DOHH2 (cell line): ENCODE measurements at regions not wholly inside any gene's neighbourhood (a gene's known extent, or its start where the extent isn't known, plus 50 kb on each side); places are given as distances from the start of the nearest gene placed in this dataset.
"Not testable (repeated sequence)": the region's sequence is repeated elsewhere in the genome, so short reads cannot be mapped to it uniquely, and the experiment has no call there.

Experiments
- H3F3A ChIP-seq: fragments of 200-600 bp; sonication (generic), shearing (Covaris generic); 2 replicates; pipeline ENCODE4 v1.6.0; 2016; ENCODE audit warnings: antibody characterized with exemption, mild to moderate bottlenecking; ENCODE audit not compliant: control insufficient read depth, insufficient read depth
- H3K27ac ChIP-seq: fragments of 200-600 bp; sonication (generic); 2 replicates; pipeline ENCODE4 v1.5.1; 2014; ENCODE audit warnings: low read depth, mild to moderate bottlenecking, low read length, moderate library complexity
- H3K27me3 ChIP-seq: fragments of 200-600 bp; sonication (generic); 2 replicates; pipeline ENCODE4 v1.6.1; 2014; ENCODE audit warnings: mild to moderate bottlenecking, low read length, mixed read lengths; ENCODE audit not compliant: control insufficient read depth
- H3K36me3 ChIP-seq: fragments of 200-600 bp; sonication (generic); 2 replicates; pipeline ENCODE4 v1.6.1; 2014; ENCODE audit warnings: mild to moderate bottlenecking, low read length, moderate library complexity, mixed read lengths; ENCODE audit not compliant: control insufficient read depth
- H3K4me1 ChIP-seq: fragments of 200-600 bp; sonication (generic); 2 replicates; pipeline ENCODE4 v1.6.1; 2014; ENCODE audit warnings: mild to moderate bottlenecking, low read length, mixed read lengths; ENCODE audit not compliant: control insufficient read depth
- H3K4me2 ChIP-seq: fragments of 200-600 bp; sonication (generic); 2 replicates; pipeline ENCODE4 v1.6.0; 2014; ENCODE audit warnings: mild to moderate bottlenecking, low read length, moderate library complexity
- H3K4me3 ChIP-seq: fragments of 200-600 bp; sonication (generic); 2 replicates; pipeline ENCODE4 v1.5.1; 2014; ENCODE audit warnings: mild to moderate bottlenecking, low read length, mixed read lengths
- H3K79me2 ChIP-seq: fragments of 200-600 bp; sonication (generic); 2 replicates; pipeline ENCODE4 v1.6.1; 2014; ENCODE audit warnings: mild to moderate bottlenecking, low read length, mixed read lengths; ENCODE audit not compliant: control insufficient read depth
- H3K9me2 ChIP-seq: fragments of 200-600 bp; sonication (generic); replicated peaks from 2 replicates; pipeline ENCODE4 v1.6.1; 2014; ENCODE audit warnings: mild to moderate bottlenecking, low read length, mixed read lengths; ENCODE audit not compliant: control insufficient read depth
- H3K9me3 ChIP-seq: fragments of 200-600 bp; sonication (generic); 2 replicates; pipeline ENCODE4 v1.6.1; 2014; ENCODE audit warnings: antibody characterized with exemption, low read length, mixed read lengths; ENCODE audit not compliant: control insufficient read depth, insufficient read depth
- H4K20me1 ChIP-seq: fragments of 200-600 bp; sonication (generic); 2 replicates; pipeline ENCODE4 v1.6.0; 2014; ENCODE audit warnings: low read depth, mild to moderate bottlenecking, antibody characterized with exemption, low read length, moderate library complexity; ENCODE audit not compliant: control insufficient read depth, insufficient read depth
- EZH2phosphoT487 ChIP-seq: fragments of 200-600 bp; sonication (generic); IDR thresholded peaks from 2 replicates; pipeline ENCODE4 v1.6.1; 2017; ENCODE audit warnings: borderline replicate concordance, mild to moderate bottlenecking, antibody characterized with exemption, low read length, moderate library complexity, mixed read lengths
- TF ChIP-seq, protein P1 (sequence below): fragments of 200-600 bp; sonication (generic); IDR thresholded peaks from one replicate; pipeline ENCODE4 v1.5.1; 2014; ENCODE audit warnings: antibody characterized with exemption, mild to moderate bottlenecking, low read depth, low read length; ENCODE audit not compliant: poor library complexity, severe bottlenecking

DNA sequence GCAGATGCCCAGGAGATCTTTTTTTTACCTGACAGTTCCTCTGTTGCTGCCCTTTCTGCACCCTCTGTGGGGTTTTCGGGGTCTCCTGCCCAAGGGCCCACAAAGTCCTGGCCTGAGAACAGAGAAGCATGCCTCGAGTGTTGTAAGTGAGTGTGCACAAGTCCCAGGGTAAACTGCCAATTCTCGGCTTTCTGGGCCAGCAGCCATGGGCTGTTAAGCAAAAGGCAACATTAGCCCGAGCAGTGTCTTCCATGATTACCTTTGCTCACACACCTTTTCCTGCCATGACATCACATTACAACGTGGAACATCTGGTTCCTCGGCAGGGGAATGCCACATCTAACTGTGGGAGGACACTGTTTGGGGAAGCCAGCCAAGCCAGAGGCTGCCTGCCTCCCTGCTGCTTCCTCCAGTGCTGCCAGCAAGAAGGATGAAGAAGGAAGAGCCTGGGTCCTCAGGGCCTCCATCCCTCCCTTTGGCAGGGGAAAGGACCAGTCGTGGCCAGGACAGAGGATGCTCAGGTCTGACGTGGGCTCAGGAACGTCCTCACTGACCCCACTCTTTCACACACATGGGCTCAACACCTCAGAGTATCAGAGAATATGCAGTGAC is 485.9 kb downstream of the OMA1 start:
- H3K27me3 ChIP-seq = no peaks in the 10 kb centered on the region
- no peak overlapping the region for H3K4me3 ChIP-seq
- no peak overlapping the region for H3K4me2 ChIP-seq
- no peak for TF ChIP-seq EZH2phosphoT487
- H3K36me3 ChIP-seq = no peaks in the 10 kb centered on the region
- H3K9me2 ChIP-seq = no peaks in the 10 kb centered on the region
- H3K27ac ChIP-seq = no peak overlapping the region
- H3F3A ChIP-seq = no peaks in the 10 kb centered on the region
- no peaks in the 10 kb centered on the region for H3K9me3 ChIP-seq
- H3K79me2 ChIP-seq = no peaks in the 10 kb centered on the region
- H3K4me1 ChIP-seq = no peaks in the 10 kb centered on the region
- H4K20me1 ChIP-seq = no peaks in the 10 kb centered on the region

DNA sequence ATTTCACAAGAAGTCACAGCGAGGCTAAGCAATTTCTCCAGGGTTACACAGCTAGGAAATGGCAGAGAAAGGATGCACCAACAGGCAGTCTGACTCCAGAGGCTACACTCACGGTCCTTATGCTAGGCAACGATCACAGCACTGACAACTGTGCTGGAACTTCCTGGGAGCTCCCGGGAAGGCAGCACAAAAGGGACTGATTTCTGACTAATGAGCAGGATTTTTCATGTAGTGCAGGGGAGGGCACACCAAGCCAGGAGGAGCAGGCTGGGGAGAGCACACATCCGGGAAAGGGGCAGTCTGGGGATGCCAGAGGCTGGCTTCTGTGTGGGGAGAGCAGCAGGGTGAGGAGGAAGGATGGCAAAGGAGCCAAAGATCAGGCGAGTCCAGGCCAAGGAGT is 486.7 kb downstream of the OMA1 start:
- Histone ChIP-seq H3K4me3 (no peak overlapping the region), H3K4me2 (no peak overlapping the region), H3K27ac (no peak overlapping the region), H3F3A (no peaks in the 10 kb centered on the region), H3K36me3 (no peaks in the 10 kb centered on the region), H3K79me2 (no peaks in the 10 kb centered on the region), H3K4me1 (no peaks in the 10 kb centered on the region), H3K9me3 (no peaks in the 10 kb centered on the region), H4K20me1 (no peaks in the 10 kb centered on the region), H3K9me2 (no peaks in the 10 kb centered on the region), H3K27me3 (no peaks in the 10 kb centered on the region)
- no peak for TF ChIP-seq EZH2phosphoT487
- TF ChIP-seq, protein P1, sequence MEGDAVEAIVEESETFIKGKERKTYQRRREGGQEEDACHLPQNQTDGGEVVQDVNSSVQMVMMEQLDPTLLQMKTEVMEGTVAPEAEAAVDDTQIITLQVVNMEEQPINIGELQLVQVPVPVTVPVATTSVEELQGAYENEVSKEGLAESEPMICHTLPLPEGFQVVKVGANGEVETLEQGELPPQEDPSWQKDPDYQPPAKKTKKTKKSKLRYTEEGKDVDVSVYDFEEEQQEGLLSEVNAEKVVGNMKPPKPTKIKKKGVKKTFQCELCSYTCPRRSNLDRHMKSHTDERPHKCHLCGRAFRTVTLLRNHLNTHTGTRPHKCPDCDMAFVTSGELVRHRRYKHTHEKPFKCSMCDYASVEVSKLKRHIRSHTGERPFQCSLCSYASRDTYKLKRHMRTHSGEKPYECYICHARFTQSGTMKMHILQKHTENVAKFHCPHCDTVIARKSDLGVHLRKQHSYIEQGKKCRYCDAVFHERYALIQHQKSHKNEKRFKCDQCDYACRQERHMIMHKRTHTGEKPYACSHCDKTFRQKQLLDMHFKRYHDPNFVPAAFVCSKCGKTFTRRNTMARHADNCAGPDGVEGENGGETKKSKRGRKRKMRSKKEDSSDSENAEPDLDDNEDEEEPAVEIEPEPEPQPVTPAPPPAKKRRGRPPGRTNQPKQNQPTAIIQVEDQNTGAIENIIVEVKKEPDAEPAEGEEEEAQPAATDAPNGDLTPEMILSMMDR = no peak

DNA sequence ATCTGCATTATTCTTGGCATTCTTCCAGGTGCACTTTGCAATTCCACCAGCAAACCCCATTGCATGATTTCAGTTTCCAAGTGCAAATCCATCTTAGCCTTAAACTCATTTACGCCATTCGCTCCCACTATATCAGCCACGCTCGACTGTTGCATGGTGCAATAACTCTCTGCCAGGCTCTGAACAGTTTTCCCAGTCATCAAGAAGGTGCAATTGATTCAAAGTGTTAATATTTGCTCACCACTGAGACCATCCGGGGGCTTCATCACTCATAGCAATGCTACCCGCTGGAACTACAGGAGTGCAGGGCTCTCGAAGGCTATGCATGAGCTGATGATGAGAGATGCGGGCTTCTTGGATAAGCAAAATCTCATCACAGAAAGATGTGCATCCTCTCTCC is 488.2 kb downstream of the OMA1 start:
- H3K27me3 ChIP-seq = no peaks in the 10 kb centered on the region
- no peaks in the 10 kb centered on the region for H3K9me2 ChIP-seq
- H3K27ac ChIP-seq = no peak overlapping the region
- no peaks in the 10 kb centered on the region for H3K4me1 ChIP-seq
- no peaks in the 10 kb centered on the region for H3K9me3 ChIP-seq
- H3F3A ChIP-seq = no peaks in the 10 kb centered on the region
- H3K79me2 ChIP-seq = no peaks in the 10 kb centered on the region
- no peaks in the 10 kb centered on the region for H4K20me1 ChIP-seq
- no peak overlapping the region for H3K4me3 ChIP-seq
- TF ChIP-seq EZH2phosphoT487 = no peak
- TF ChIP-seq, protein P1 = no peak
- no peak overlapping the region for H3K4me2 ChIP-seq
- H3K36me3 ChIP-seq = no peaks in the 10 kb centered on the region

DNA sequence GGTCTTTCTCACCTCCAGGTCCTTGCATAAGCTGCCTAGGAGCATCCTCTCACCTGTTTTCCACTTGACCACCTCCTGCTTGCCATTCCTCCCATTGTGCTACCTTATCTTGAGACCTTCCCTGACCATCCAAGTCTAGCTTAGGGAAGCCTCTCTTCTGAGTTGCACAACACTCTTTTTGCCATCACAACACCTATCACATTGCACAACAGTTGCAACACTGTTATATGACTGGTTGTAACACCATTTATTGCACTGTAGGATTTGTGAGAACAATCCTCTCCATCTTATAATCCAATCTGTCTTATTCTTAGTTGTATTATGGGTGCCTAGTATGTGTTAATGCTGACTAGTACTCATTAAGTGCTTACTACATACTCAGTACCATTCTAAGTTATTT is 488.7 kb downstream of the OMA1 start:
- Histone ChIP-seq H3K4me3 (no peak overlapping the region), H3K4me1 (no peaks in the 10 kb centered on the region), H3F3A (no peaks in the 10 kb centered on the region), H3K9me2 (no peaks in the 10 kb centered on the region), H3K27me3 (no peaks in the 10 kb centered on the region), H3K4me2 (no peak overlapping the region), H3K36me3 (no peaks in the 10 kb centered on the region), H3K27ac (no peak overlapping the region), H3K9me3 (no peaks in the 10 kb centered on the region), H3K79me2 (no peaks in the 10 kb centered on the region), H4K20me1 (no peaks in the 10 kb centered on the region)
- TF ChIP-seq EZH2phosphoT487 = no peak
- TF ChIP-seq, protein P1 = no peak

DNA sequence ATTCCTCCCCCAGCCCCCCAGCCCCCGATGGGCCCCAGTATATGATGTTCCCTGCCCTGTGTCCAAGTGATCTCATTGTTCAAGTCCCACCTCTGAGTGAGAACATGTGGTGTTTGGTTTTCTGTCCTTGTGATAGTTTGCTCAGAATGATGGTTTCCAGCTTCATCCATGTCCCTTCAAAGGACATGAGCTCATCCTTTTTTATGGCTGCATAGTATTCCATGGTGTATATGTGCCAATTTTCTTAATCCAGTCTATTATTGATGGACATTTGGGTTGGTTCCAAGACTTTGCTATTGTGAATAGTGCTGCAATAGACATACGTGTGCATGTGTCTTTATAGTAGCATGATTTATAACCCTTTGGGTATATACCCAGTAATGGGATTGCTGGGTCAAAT is 495.3 kb downstream of the OMA1 start:
- not testable (repeated sequence) for H4K20me1 ChIP-seq, H3K9me3 ChIP-seq, H3K4me3 ChIP-seq, H3K27me3 ChIP-seq, H3K4me1 ChIP-seq, H3K9me2 ChIP-seq, H3K36me3 ChIP-seq, H3K79me2 ChIP-seq, H3F3A ChIP-seq, H3K4me2 ChIP-seq, H3K27ac ChIP-seq
